Smooth muscle cell (in vitro differentiated cells): ENCODE measurements at regions not wholly inside any gene's neighbourhood (a gene's known extent, or its start where the extent isn't known, plus 50 kb on each side); places are given as distances from the start of the nearest gene placed in this dataset.

Experiments used
- DNase-seq: peaks from one replicate; lab custom pipeline; 2025; ENCODE audit not compliant: unreplicated experiment; lab: John Stamatoyannopoulos, UW
- H2AFZ ChIP-seq: fragments of 200-600 bp; sonication (generic); 2 replicates; pipeline ENCODE4 v1.6.0; 2016; ENCODE audit warnings: antibody characterized with exemption, low read depth, mild to moderate bottlenecking
- H3F3A ChIP-seq: fragments of 200-600 bp; sonication (generic); 2 replicates; pipeline ENCODE4 v1.6.0; 2017; ENCODE audit warnings: antibody characterized with exemption, low read depth
- H3K27ac ChIP-seq: fragments of 200-600 bp; sonication (generic); 2 replicates; pipeline ENCODE4 v1.5.1; 2016; ENCODE audit warnings: low read depth, mild to moderate bottlenecking
- H3K27me3 ChIP-seq: fragments of 200-600 bp; sonication (generic); 2 replicates; pipeline ENCODE4 v1.6.1; 2016; ENCODE audit warnings: low read depth, mild to moderate bottlenecking
- H3K36me3 ChIP-seq: fragments of 200-600 bp; sonication (generic); 2 replicates; pipeline ENCODE4 v1.5.1; 2016; ENCODE audit warnings: low read depth
- H3K4me1 ChIP-seq: fragments of 200-600 bp; sonication (generic); 2 replicates; pipeline ENCODE4 v1.5.1; 2016; ENCODE audit warnings: low read depth
- H3K4me2 ChIP-seq: fragments of 200-600 bp; sonication (generic); 2 replicates; pipeline ENCODE4 v1.6.0; 2016; ENCODE audit warnings: mild to moderate bottlenecking
- H3K4me3 ChIP-seq: fragments of 200-600 bp; sonication (generic); 2 replicates; pipeline ENCODE4 v1.5.1; 2016; ENCODE audit warnings: mild to moderate bottlenecking
- H3K79me2 ChIP-seq: fragments of 200-600 bp; sonication (generic); 2 replicates; pipeline ENCODE4 v1.6.0; 2016; ENCODE audit warnings: low read depth, mild to moderate bottlenecking
- H3K9ac ChIP-seq: fragments of 200-600 bp; sonication (generic); 2 replicates; pipeline ENCODE4 v1.6.0; 2016; ENCODE audit warnings: low read depth
- H3K9me3 ChIP-seq: fragments of 200-600 bp; sonication (generic); replicated peaks from 2 replicates; pipeline ENCODE4 v1.5.1; 2016; ENCODE audit warnings: low read depth
- H4K20me1 ChIP-seq: fragments of 200-600 bp; sonication (generic); 2 replicates; pipeline ENCODE4 v1.6.0; 2016; ENCODE audit warnings: low read depth
- CTCF ChIP-seq: fragments of 200-600 bp; sonication (generic); IDR thresholded peaks from 2 replicates; pipeline ENCODE4 v1.5.1; 2017; ENCODE audit warnings: borderline replicate concordance, mild to moderate bottlenecking, antibody characterized with exemption; ENCODE audit not compliant: insufficient read depth, poor library complexity, severe bottlenecking
- WGBS: methylation state at CpG from one replicate; pipeline ENCODE4 v1.1.7; 2016; ENCODE audit warnings: low lambda C conversion rate; 5-methylcytosine and 5-hydroxymethylcytosine counted together

GRCh38 chr3:6447166-6447801, 413.6 kb upstream of the GRM7 start:
- no peaks in the 10 kb centered on the region for H3K36me3 ChIP-seq
- H2AFZ ChIP-seq = no peak overlapping the region
- H3K4me1 ChIP-seq = no peaks in the 10 kb centered on the region

GRCh38 chr3:6448011-6448410, 412.9 kb upstream of the GRM7 start:
- no peak for DNase-seq
- H3K27ac ChIP-seq = no peak overlapping the region
- no peaks in the 10 kb centered on the region for H3K27me3 ChIP-seq
- no peak overlapping the region for H3K9ac ChIP-seq
- no peak overlapping the region for H3K4me2 ChIP-seq
- 86% methylated on average over 4 of the region's 4 CpGs for WGBS
- H3K9me3 ChIP-seq = no peaks in the 10 kb centered on the region
- H3K36me3 ChIP-seq = no peaks in the 10 kb centered on the region
- no peaks in the 10 kb centered on the region for H3K4me1 ChIP-seq
- no peaks in the 10 kb centered on the region for H4K20me1 ChIP-seq
- H3K79me2 ChIP-seq = no peaks in the 10 kb centered on the region
- no peak for TF ChIP-seq CTCF
- no peak overlapping the region for H3K4me3 ChIP-seq
- H2AFZ ChIP-seq = no peak overlapping the region
- no peaks in the 10 kb centered on the region for H3F3A ChIP-seq

More at GRCh38 chr3:6447166-6447801, 413.6 kb upstream of the GRM7 start:
- Histone ChIP-seq H3K27ac (no peak overlapping the region), H3K79me2 (no peaks in the 10 kb centered on the region), H3K9me3 (no peaks in the 10 kb centered on the region), H3K4me2 (no peak overlapping the region), H3F3A (no peaks in the 10 kb centered on the region), H3K4me3 (no peak overlapping the region), H3K27me3 (no peaks in the 10 kb centered on the region), H4K20me1 (no peaks in the 10 kb centered on the region), H3K9ac (no peak overlapping the region)
- WGBS = 91% methylated on average over 5 of the region's 5 CpGs
- DNase-seq = no peak
- no peak for TF ChIP-seq CTCF

DNA sequence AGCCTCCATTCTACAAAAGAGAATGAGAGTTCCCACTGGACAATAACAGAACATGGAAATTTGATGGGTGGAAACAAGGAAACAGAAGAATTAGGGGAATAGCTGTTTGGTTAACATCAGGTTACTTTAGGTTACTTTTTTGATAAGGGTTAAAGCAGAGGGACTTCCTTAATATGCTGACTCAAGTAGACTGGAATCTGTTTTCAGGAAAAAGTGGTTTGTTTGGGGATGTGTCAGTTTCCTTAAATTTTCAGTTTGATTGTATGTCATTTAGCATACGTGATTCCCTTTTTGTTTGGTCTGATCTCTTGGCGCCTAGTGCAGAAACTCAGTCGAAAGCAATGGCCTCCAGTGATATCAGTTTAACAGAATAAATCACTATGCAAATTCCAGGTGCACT, 411.8 kb upstream of the GRM7 start:
- 82% methylated on average over 3 of the region's 3 CpGs for WGBS
- H3K9ac ChIP-seq = no peak overlapping the region
- H3K4me3 ChIP-seq = no peak overlapping the region
- no peak overlapping the region for H3K4me2 ChIP-seq
- no peaks in the 10 kb centered on the region for H3K27me3 ChIP-seq
- no peaks in the 10 kb centered on the region for H4K20me1 ChIP-seq
- no peaks in the 10 kb centered on the region for H3K36me3 ChIP-seq
- no peak for DNase-seq
- H3K79me2 ChIP-seq = no peaks in the 10 kb centered on the region
- H3F3A ChIP-seq = no peaks in the 10 kb centered on the region
- no peak overlapping the region for H3K27ac ChIP-seq
- H3K9me3 ChIP-seq = no peaks in the 10 kb centered on the region
- no peak for TF ChIP-seq CTCF
- no peaks in the 10 kb centered on the region for H3K4me1 ChIP-seq
- no peak overlapping the region for H2AFZ ChIP-seq

- 82% methylated on average over 1 of the region's 1 CpG for WGBS
- no peak for TF ChIP-seq CTCF
- Histone ChIP-seq H3K27ac (no peak overlapping the region), H3F3A (no peaks in the 10 kb centered on the region), H3K36me3 (no peaks in the 10 kb centered on the region), H3K79me2 (no peaks in the 10 kb centered on the region), H2AFZ (no peak overlapping the region), H3K9me3 (no peaks in the 10 kb centered on the region), H3K4me3 (no peak overlapping the region), H4K20me1 (no peaks in the 10 kb centered on the region), H3K27me3 (no peaks in the 10 kb centered on the region), H3K4me1 (no peaks in the 10 kb centered on the region), H3K4me2 (no peak overlapping the region), H3K9ac (no peak overlapping the region)
- DNase-seq = no peak
These were observed 407.9 kb upstream of the GRM7 start for GRCh38 chr3:6452974-6453373.
